SK-N-MC (cell line): ENCODE measurements at regions not wholly inside any gene's neighbourhood (a gene's known extent, or its start where the extent isn't known, plus 50 kb on each side); places are given as distances from the start of the nearest gene placed in this dataset.

ENCODE experiments used
- EZH2 ChIP-seq: fragments of 200-600 bp; sonication (generic); IDR thresholded peaks from one replicate; pipeline ENCODE4 v1.6.1; 2017; ENCODE audit warnings: antibody characterized with exemption
- FOXP2 ChIP-seq: optimal IDR thresholded peaks from 2 replicates; pipeline ENCODE3; 2011; ENCODE audit warnings: mild to moderate bottlenecking, moderate library complexity; ENCODE audit not compliant: insufficient read depth; ENCODE audit errors: extremely low read length, control extremely low read depth
- POLR2AphosphoS5 ChIP-seq: IDR thresholded peaks from 2 replicates; pipeline ENCODE4 v1.6.1; 2012; ENCODE audit warnings: mild to moderate bottlenecking, low read depth, low read length, borderline replicate concordance

GRCh38 chr10:130357951-130358350, 221.8 kb downstream of the GLRX3 start:
- no peak for TF ChIP-seq POLR2AphosphoS5
- TF ChIP-seq EZH2, result no peak
- TF ChIP-seq FOXP2, result no peak
